Naive thymus-derived CD4-positive, alpha-beta T cell (primary cell): ENCODE measurements at regions not wholly inside any gene's neighbourhood (a gene's known extent, or its start where the extent isn't known, plus 50 kb on each side); places are given as distances from the start of the nearest gene placed in this dataset.

Experiments
- ATAC-seq: fragments of 150-1000 bp; cut with Tn5 transposase; 2 replicates; pipeline ENCODE4 v1.10.0; 2021; ENCODE audit warnings: mild to moderate bottlenecking, moderate library complexity
- CTCF ChIA-PET: fragments of 350-600 bp; sonication (Branson Sonifier 250); formaldehyde crosslinking; loops from one replicate; lab custom pipeline; 2021; ENCODE audit warnings: antibody characterized with exemption; lab: Charles Lee
- POLR2A ChIA-PET: fragments of 350-600 bp; sonication (Branson Sonifier 250); formaldehyde crosslinking; loops from one replicate; lab custom pipeline; 2021; ENCODE audit warnings: antibody characterized with exemption, inconsistent platforms; lab: Charles Lee
- DNase-seq, 9 donors: peaks; one replicate each; pipeline versions ENCODE4 v3.0.0 to v3.0.0-alpha.2; 2020 to 2022; ENCODE audit warnings: mixed read lengths in 1 of 9
- H3K27ac ChIP-seq: one replicate; pipeline ENCODE4 v1.7.0; 2013; ENCODE audit warnings: mild to moderate bottlenecking, low read depth, low read length, moderate library complexity
- H3K27me3 ChIP-seq, 2 donors: one replicate each; pipeline ENCODE4 v1.7.0; 2013; ENCODE audit warnings: low read length in 2 of 2, mild to moderate bottlenecking in 2 of 2, moderate library complexity in 2 of 2; ENCODE audit not compliant: control insufficient read depth in 2 of 2, insufficient read depth in 2 of 2
- H3K36me3 ChIP-seq, 3 experiments: 1 replicate in 2 of 3; 2 replicates in 1 of 3; pipeline ENCODE4 v1.7.0; 2013; ENCODE audit warnings: low read length in 3 of 3, mild to moderate bottlenecking in 3 of 3, moderate library complexity in 1 of 3; ENCODE audit not compliant: insufficient read depth in 3 of 3, control insufficient read depth in 2 of 3
- H3K4me1 ChIP-seq, 2 donors: one replicate each; pipeline ENCODE4 v1.7.0; 2013; ENCODE audit warnings: low read length in 2 of 2, mild to moderate bottlenecking in 2 of 2, moderate library complexity in 1 of 2; ENCODE audit not compliant: control insufficient read depth in 2 of 2, insufficient read depth in 2 of 2
- H3K4me3 ChIP-seq: 2 replicates; pipeline ENCODE4 v1.7.0; 2013; ENCODE audit warnings: mild to moderate bottlenecking, low read length
- H3K9me3 ChIP-seq, 3 experiments: 1 replicate in 2 of 3; 2 replicates in 1 of 3; pipeline ENCODE4 v1.7.0; 2013; ENCODE audit warnings: low read length in 3 of 3; ENCODE audit not compliant: control insufficient read depth in 2 of 3
- H3K27ac Mint-ChIP-seq, 9 donors: one replicate each; pipeline ENCODE4 v1.8.0; 2020 to 2022; ENCODE audit warnings: mixed read lengths in 9 of 9, mild to moderate bottlenecking in 8 of 9, moderate library complexity in 5 of 9, inconsistent platforms in 2 of 9
- H3K27me3 Mint-ChIP-seq, 5 donors: one replicate each; pipeline ENCODE4 v1.8.0; 2021 to 2022; ENCODE audit warnings: mixed read lengths in 5 of 5, mild to moderate bottlenecking in 1 of 5
- H3K36me3 Mint-ChIP-seq, 5 donors: one replicate each; pipeline ENCODE4 v1.8.0; 2020 to 2022; ENCODE audit warnings: mixed read lengths in 5 of 5, mild to moderate bottlenecking in 3 of 5, inconsistent platforms in 1 of 5
- H3K4me1 Mint-ChIP-seq, 7 donors: one replicate each; pipeline ENCODE4 v1.8.0; 2020 to 2022; ENCODE audit warnings: mixed read lengths in 7 of 7, mild to moderate bottlenecking in 3 of 7, inconsistent platforms in 1 of 7
- H3K4me3 Mint-ChIP-seq, 10 donors: one replicate each; pipeline ENCODE4 v1.8.0; 2020 to 2022; ENCODE audit warnings: mild to moderate bottlenecking in 10 of 10, mixed read lengths in 10 of 10, moderate library complexity in 6 of 10, inconsistent platforms in 2 of 10
- H3K9me3 Mint-ChIP-seq, 11 donors: one replicate each; pipeline ENCODE4 v1.8.0; 2020 to 2022; ENCODE audit warnings: mixed read lengths in 11 of 11, mild to moderate bottlenecking in 4 of 11, inconsistent platforms in 1 of 11, moderate library complexity in 1 of 11
- intact Hi-C, 2 donors: fragments of 100-400 bp; cut with micrococcal nuclease; formaldehyde crosslinking; loops; one replicate each; pipeline ENCODE4 v1.15.1; 2023

GRCh38 chr3:162842549-162843216 lies 1346.1 kb downstream of the OTOL1 start:
- ATAC-seq, result no peak
- H3K27me3 ChIP-seq, result no peaks in the 10 kb centered on the region
- no peak overlapping the region for H3K4me3 Mint-ChIP-seq
- H3K36me3 Mint-ChIP-seq, result no peaks in the 10 kb centered on the region
- peaks cover 0 to 10% (median 0%) of the 10 kb centered on the region in 11 donors for H3K9me3 Mint-ChIP-seq
- H3K27ac ChIP-seq, result no peak overlapping the region
- no peak overlapping the region for H3K27ac Mint-ChIP-seq
- no peaks in the 10 kb centered on the region for H3K27me3 Mint-ChIP-seq
- H3K4me1 Mint-ChIP-seq, result no peaks in the 10 kb centered on the region
- no peaks in the 10 kb centered on the region for H3K9me3 ChIP-seq
- DNase-seq, result no peak
- no peaks in the 10 kb centered on the region for H3K4me1 ChIP-seq
- intact Hi-C loops, result no loop called here
- no peaks in the 10 kb centered on the region for H3K36me3 ChIP-seq
- CTCF ChIA-PET, result no interaction called here
- H3K4me3 ChIP-seq, result no peak overlapping the region
- POLR2A ChIA-PET, result no interaction called here

GRCh38 chr3:162845918-162846317 lies 1349.3 kb downstream of the OTOL1 start:
- no peaks in the 10 kb centered on the region for H3K9me3 ChIP-seq
- H3K27ac ChIP-seq, result no peak overlapping the region
- ChIA-PET CTCF (no interaction called here), POLR2A (no interaction called here)
- H3K4me3 ChIP-seq, result no peak overlapping the region
- H3K27me3 ChIP-seq, result no peaks in the 10 kb centered on the region
- Mint-ChIP-seq H3K27me3 (no peaks in the 10 kb centered on the region), H3K4me3 (no peak overlapping the region), H3K36me3 (no peaks in the 10 kb centered on the region), H3K4me1 (no peaks in the 10 kb centered on the region), H3K9me3 (peaks cover 0 to 10% (median under 1%) of the 10 kb centered on the region in 11 donors), H3K27ac (no peak overlapping the region)
- H3K36me3 ChIP-seq, result no peaks in the 10 kb centered on the region
- intact Hi-C loops, result no loop called here
- no peaks in the 10 kb centered on the region for H3K4me1 ChIP-seq
- ATAC-seq (no peak), DNase-seq (no peak)

DNA sequence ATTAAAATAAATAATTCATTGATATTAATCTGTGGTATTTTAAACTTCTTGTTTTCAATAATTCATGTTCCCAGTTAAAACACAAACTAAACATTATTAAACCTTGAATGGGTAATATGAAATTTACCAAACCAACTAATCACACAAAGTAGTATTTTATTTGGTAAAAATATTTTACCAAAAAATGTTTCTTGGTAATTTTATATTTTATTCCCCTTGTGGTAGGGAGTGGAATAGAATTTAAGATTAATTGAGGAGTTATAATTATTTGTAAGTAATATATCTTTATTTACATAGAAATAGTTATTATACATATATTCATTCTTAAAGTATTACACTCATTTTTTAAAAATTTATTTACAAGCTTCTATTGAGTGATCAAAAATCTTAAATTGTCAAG lies 1350.9 kb downstream of the OTOL1 start:
- Mint-ChIP-seq H3K36me3 (no peaks in the 10 kb centered on the region), H3K27ac (no peak overlapping the region), H3K4me1 (no peaks in the 10 kb centered on the region), H3K9me3 (peaks cover 0 to 10% (median 1%) of the 10 kb centered on the region in 11 donors), H3K27me3 (no peaks in the 10 kb centered on the region), H3K4me3 (no peak overlapping the region)
- intact Hi-C loops, result no loop called here
- Histone ChIP-seq H3K27ac (no peak overlapping the region), H3K4me1 (no peaks in the 10 kb centered on the region), H3K36me3 (no peaks in the 10 kb centered on the region), H3K9me3 (no peaks in the 10 kb centered on the region), H3K27me3 (no peaks in the 10 kb centered on the region), H3K4me3 (no peak overlapping the region)
- ChIA-PET CTCF (no interaction called here), POLR2A (no interaction called here)
- DNase-seq (no peak), ATAC-seq (no peak)

DNA sequence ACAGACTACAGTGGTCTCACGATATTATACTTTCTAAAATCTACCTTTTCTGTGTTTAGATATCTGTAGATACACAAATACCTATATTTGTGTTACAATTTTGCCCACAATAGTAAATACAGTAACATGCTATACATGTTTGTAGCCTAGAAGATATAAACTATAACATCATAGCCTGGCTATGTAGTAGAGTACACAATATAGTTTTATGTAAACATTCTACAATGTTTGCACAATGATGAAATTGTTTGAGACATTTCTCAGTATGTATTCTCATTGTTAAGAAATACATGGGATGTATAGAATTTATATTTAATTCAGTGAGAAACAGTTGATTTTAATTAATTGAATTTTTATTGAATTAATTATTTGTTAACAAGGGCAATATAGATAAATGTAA lies 1367.0 kb downstream of the OTOL1 start:
- DNase-seq, result no peak
- intact Hi-C loops, result no loop called here
- Histone ChIP-seq H3K27me3 (no peaks in the 10 kb centered on the region), H3K4me1 (no peaks in the 10 kb centered on the region), H3K36me3 (no peaks in the 10 kb centered on the region), H3K9me3 (no peaks in the 10 kb centered on the region), H3K27ac (no peak overlapping the region), H3K4me3 (no peak overlapping the region)
- Mint-ChIP-seq H3K9me3 (peaks cover 0 to 10% (median 0%) of the 10 kb centered on the region in 11 donors), H3K4me1 (no peaks in the 10 kb centered on the region), H3K27me3 (no peaks in the 10 kb centered on the region), H3K4me3 (no peak overlapping the region), H3K27ac (no peak overlapping the region), H3K36me3 (no peaks in the 10 kb centered on the region)
- CTCF ChIA-PET, result no interaction called here
- POLR2A ChIA-PET, result no interaction called here
- ATAC-seq, result no peak

DNA sequence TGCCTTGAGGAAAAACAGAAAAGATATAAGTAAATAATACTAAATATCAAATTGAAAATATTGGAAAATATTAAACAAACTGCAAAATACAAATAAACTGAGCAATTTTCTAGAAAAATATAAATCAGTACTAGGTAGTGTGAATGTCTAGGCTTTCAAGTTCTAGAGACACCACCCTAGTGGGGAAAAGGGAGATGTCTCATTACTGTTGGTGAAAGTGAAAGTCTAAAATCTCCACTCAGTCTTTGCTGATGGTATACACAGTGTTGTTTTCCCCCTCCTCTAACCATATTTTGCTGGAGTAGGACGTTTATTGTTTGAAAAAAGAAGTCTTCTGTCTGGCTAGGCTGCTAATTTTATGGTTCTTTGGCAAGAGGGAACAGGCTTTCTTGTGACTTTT lies 1368.9 kb downstream of the OTOL1 start:
- DNase-seq, result no peak
- no peak overlapping the region for H3K27ac Mint-ChIP-seq

DNA sequence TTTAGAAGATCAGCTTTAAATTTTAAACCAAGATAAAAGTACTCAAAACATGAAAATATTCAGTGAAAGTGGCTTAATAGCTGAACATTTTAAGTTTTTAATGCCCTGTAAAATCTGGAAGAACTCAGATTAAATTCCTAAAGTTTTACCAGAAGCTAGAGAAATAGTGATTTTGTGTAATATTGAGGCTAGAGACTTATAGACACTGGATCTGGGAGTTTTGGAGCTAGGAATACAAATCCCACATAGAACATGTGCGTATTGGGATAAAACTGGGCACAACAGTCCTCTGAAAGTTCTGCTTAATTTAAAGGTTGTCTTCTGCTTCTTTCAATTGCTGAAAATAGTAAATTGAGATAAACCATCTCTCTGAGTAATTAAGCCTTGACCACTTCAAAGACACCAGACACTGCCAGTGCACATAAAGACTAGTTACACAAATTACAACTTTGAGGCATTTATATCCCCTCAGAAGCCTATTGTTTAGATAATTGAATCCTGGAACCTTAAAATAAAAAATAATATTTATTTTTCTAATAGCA lies 1382.5 kb downstream of the OTOL1 start:
- Mint-ChIP-seq H3K36me3 (no peaks in the 10 kb centered on the region), H3K9me3 (peaks cover 0 to 2% (median 0%) of the 10 kb centered on the region in 11 donors), H3K4me3 (no peak overlapping the region), H3K4me1 (no peaks in the 10 kb centered on the region), H3K27ac (no peak overlapping the region), H3K27me3 (no peaks in the 10 kb centered on the region)
- POLR2A ChIA-PET, result no interaction called here
- CTCF ChIA-PET, result no interaction called here
- H3K4me1 ChIP-seq, result no peaks in the 10 kb centered on the region
- no peaks in the 10 kb centered on the region for H3K9me3 ChIP-seq
- DNase-seq, result no peak
- intact Hi-C loops, result no loop called here
- H3K27ac ChIP-seq, result no peak overlapping the region
- no peaks in the 10 kb centered on the region for H3K27me3 ChIP-seq
- no peak for ATAC-seq
- H3K4me3 ChIP-seq, result no peak overlapping the region
- no peaks in the 10 kb centered on the region for H3K36me3 ChIP-seq

More for the DNA sequence above, 1368.9 kb downstream of the OTOL1 start:
- Histone ChIP-seq H3K9me3 (no peaks in the 10 kb centered on the region), H3K4me3 (no peak overlapping the region), H3K4me1 (no peaks in the 10 kb centered on the region), H3K27me3 (no peaks in the 10 kb centered on the region), H3K36me3 (no peaks in the 10 kb centered on the region), H3K27ac (no peak overlapping the region)
- no peaks in the 10 kb centered on the region for H3K4me1 Mint-ChIP-seq
- peaks cover 0 to 16% (median 2%) of the 10 kb centered on the region in 11 donors for H3K9me3 Mint-ChIP-seq
- H3K27me3 Mint-ChIP-seq, result no peaks in the 10 kb centered on the region
- intact Hi-C loops, result no loop called here
- ChIA-PET CTCF (no interaction called here), POLR2A (no interaction called here)
- no peak for ATAC-seq
- H3K36me3 Mint-ChIP-seq, result no peaks in the 10 kb centered on the region
- no peak overlapping the region for H3K4me3 Mint-ChIP-seq

DNA sequence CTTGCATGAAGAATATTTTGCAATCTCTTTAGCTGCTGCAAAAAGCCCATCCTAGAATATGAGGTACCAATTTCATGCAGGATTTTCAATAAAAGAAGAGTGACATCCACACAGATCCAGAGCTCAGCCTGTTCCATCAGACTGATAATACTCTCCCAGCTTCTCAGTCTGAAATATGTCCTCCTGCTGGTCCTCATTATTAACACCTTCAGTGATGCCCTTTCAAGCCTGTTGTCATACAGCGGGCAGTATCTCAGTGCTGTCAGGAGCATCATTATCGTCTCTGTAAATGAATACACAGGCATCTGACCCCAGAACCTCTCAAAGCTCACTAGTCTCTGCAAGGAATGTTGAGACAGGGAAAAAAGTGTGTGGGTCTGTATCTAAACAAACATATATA lies 1387.8 kb downstream of the OTOL1 start:
- ATAC-seq (no peak), DNase-seq (no peak)
- Mint-ChIP-seq H3K36me3 (no peaks in the 10 kb centered on the region), H3K27ac (no peak overlapping the region), H3K9me3 (peaks cover 0 to 2% (median 0%) of the 10 kb centered on the region in 11 donors), H3K4me1 (no peaks in the 10 kb centered on the region), H3K4me3 (no peak overlapping the region), H3K27me3 (no peaks in the 10 kb centered on the region)
- intact Hi-C loops, result no loop called here
- no peak overlapping the region for H3K4me3 ChIP-seq
- no peaks in the 10 kb centered on the region for H3K9me3 ChIP-seq
- POLR2A ChIA-PET, result no interaction called here
- H3K36me3 ChIP-seq, result no peaks in the 10 kb centered on the region
- no peak overlapping the region for H3K27ac ChIP-seq
- CTCF ChIA-PET, result no interaction called here
- no peaks in the 10 kb centered on the region for H3K27me3 ChIP-seq
- no peaks in the 10 kb centered on the region for H3K4me1 ChIP-seq
